ENCODE measurements at regions not wholly inside any gene's neighbourhood (a gene's known extent, or its start where the extent isn't known, plus 50 kb on each side); places are given as distances from the start of the nearest gene placed in this dataset.

GRCh38 chr9:90055226-90055625 lies 450.4 kb downstream of the GADD45G start:
- TF ChIP-seq, protein P1, sequence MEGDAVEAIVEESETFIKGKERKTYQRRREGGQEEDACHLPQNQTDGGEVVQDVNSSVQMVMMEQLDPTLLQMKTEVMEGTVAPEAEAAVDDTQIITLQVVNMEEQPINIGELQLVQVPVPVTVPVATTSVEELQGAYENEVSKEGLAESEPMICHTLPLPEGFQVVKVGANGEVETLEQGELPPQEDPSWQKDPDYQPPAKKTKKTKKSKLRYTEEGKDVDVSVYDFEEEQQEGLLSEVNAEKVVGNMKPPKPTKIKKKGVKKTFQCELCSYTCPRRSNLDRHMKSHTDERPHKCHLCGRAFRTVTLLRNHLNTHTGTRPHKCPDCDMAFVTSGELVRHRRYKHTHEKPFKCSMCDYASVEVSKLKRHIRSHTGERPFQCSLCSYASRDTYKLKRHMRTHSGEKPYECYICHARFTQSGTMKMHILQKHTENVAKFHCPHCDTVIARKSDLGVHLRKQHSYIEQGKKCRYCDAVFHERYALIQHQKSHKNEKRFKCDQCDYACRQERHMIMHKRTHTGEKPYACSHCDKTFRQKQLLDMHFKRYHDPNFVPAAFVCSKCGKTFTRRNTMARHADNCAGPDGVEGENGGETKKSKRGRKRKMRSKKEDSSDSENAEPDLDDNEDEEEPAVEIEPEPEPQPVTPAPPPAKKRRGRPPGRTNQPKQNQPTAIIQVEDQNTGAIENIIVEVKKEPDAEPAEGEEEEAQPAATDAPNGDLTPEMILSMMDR (IDR thresholded peaks at IDR 0.05; ENCODE audit: low read length, missing control alignments): no peak
- DNase-seq (ENCODE audit: low read depth): no peak
- H3K4me3 ChIP-seq (replicated peaks; ENCODE audit: low read depth, low read length): no peak overlapping the region

GRCh38 chr9:90057361-90057760 lies 452.5 kb downstream of the GADD45G start:
- no peak for DNase-seq (ENCODE audit: low read depth)
- H3K4me3 ChIP-seq (replicated peaks; ENCODE audit: low read depth, low read length): no peak overlapping the region
- TF ChIP-seq, protein P1 (IDR thresholded peaks at IDR 0.05; ENCODE audit: low read length, missing control alignments): no peak

GRCh38 chr9:90058182-90058763 lies 453.5 kb downstream of the GADD45G start:
- TF ChIP-seq, protein P1 (IDR thresholded peaks at IDR 0.05; ENCODE audit: low read length, missing control alignments): no peak
- DNase-seq (ENCODE audit: low read depth): no peak
- H3K4me3 ChIP-seq (replicated peaks; ENCODE audit: low read depth, low read length): no peak overlapping the region

DNA sequence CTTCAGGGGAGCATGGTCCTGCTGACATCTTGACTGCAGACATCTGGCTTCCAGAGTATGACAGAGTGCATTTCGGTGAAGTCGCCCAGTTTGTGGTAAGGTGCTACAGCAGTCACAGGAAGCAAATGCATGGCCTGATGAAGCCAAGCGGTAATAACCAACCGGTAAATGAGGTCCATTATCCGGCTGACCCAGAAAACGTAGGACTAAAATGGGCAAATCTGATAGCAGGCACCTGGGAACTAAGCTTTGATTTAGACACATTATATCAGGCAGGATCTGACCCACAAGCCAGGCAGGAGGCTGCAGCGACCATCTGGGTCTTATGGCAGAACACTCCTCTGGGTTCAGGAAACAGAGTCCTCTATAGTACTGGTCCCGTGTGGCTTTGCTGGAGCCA lies 454.6 kb downstream of the GADD45G start:
- no peak overlapping the region for H3K4me3 ChIP-seq (replicated peaks; ENCODE audit: low read depth, low read length)
- TF ChIP-seq, protein P1 (IDR thresholded peaks at IDR 0.05; ENCODE audit: low read length, missing control alignments): no peak
- no peak for DNase-seq (ENCODE audit: low read depth)

DNA sequence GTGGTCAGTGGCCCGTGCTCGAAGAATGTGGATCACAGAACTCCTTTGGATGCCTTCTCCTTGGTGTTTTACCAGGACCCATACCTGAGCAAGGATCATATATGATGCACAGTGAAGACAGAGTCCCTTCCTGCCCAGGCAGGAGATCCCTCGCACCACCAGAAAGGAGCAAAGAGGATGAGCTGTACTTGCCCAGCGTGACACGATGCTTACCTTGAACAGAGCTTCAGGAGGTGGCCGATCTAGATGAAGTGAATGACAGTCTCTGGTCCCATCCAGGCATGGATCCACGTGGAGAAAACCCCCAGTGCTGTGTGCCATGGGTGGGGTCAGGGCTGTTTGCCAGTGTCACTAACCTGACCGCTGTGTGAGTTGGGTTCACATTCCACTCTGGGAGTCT lies 455.4 kb downstream of the GADD45G start:
- TF ChIP-seq, protein P1 (IDR thresholded peaks at IDR 0.05; ENCODE audit: low read length, missing control alignments): no peak
- no peak overlapping the region for H3K4me3 ChIP-seq (replicated peaks; ENCODE audit: low read depth, low read length)
- DNase-seq (ENCODE audit: low read depth): no peak

DNA sequence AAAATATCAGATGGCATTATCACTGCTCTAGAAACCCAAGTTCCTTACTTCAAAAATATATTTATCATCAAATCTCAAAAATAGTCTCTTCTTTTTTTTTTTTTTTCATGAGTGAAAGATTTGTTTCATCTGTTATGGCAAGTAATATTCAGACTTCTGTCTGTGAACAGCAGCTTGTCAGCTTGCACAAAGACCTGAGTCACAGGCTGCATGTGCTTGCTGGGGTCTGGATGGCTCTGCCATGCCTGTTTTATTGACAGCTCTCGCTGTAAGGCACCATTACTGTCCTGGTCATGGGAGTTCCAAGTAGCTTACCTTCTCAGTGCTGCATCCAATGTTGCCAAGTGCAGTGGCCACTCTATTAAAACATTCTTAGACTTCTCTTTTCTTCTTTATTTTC lies 456.4 kb downstream of the GADD45G start:
- TF ChIP-seq, protein P1 (IDR thresholded peaks at IDR 0.05; ENCODE audit: low read length, missing control alignments): no peak
- no peak for DNase-seq (ENCODE audit: low read depth)
- H3K4me3 ChIP-seq (replicated peaks; ENCODE audit: low read depth, low read length): no peak overlapping the region

- H3K4me3 ChIP-seq (replicated peaks; ENCODE audit: low read depth, low read length): no peak overlapping the region
- TF ChIP-seq, protein P1 (IDR thresholded peaks at IDR 0.05; ENCODE audit: low read length, missing control alignments): no peak
- no peak for DNase-seq (ENCODE audit: low read depth)
Observed at GRCh38 chr9:90062982-90063381, 458.2 kb downstream of the GADD45G start.
